MCF 10A (cell line): ENCODE measurements at regions not wholly inside any gene's neighbourhood (a gene's known extent, or its start where the extent isn't known, plus 50 kb on each side); places are given as distances from the start of the nearest gene placed in this dataset.
"Not testable (repeated sequence)": the region's sequence is repeated elsewhere in the genome, so short reads cannot be mapped to it uniquely, and the experiment has no call there.

Experiments used
- BruUV-seq: library from RNA; stranded (reverse); fragments of 400-500 nt; replicated peaks from 2 replicates; lab custom pipeline; 2021; lab: Mats Ljungman, UMichigan
- CTCF ChIA-PET: fragments of 300-600 bp; sonication (Branson Sonifier 250); formaldehyde crosslinking; extraction: SDS; loops from one replicate; lab custom pipeline; 2021; ENCODE audit warnings: antibody characterized with exemption, inconsistent platforms; lab: Yijun Ruan, JAX
- POLR2A ChIA-PET: fragments of 300-600, 350-650 bp; sonication (Branson Sonifier 250); formaldehyde crosslinking; extraction: SDS; loops from one replicate; lab custom pipeline; 2020; ENCODE audit warnings: antibody characterized with exemption, inconsistent platforms; lab: Yijun Ruan, JAX
- DNase-seq: peaks from one replicate; pipeline ENCODE4 v3.0.0-alpha.2; 2018; ENCODE audit not compliant: unreplicated experiment
- H3K27ac Mint-ChIP-seq: one replicate; pipeline ENCODE4 v1.8.0; 2022; ENCODE audit warnings: mild to moderate bottlenecking, low read depth, mixed read lengths; ENCODE audit not compliant: unreplicated experiment
- H3K27me3 Mint-ChIP-seq: one replicate; pipeline ENCODE4 v1.8.0; 2022; ENCODE audit warnings: mixed read lengths; ENCODE audit not compliant: insufficient read depth, unreplicated experiment
- H3K36me3 Mint-ChIP-seq: one replicate; pipeline ENCODE4 v1.8.0; 2022; ENCODE audit warnings: mild to moderate bottlenecking, moderate library complexity, mixed read lengths; ENCODE audit not compliant: insufficient read depth, unreplicated experiment
- H3K4me1 Mint-ChIP-seq: one replicate; pipeline ENCODE4 v1.8.0; 2022; ENCODE audit warnings: mixed read lengths; ENCODE audit not compliant: insufficient read depth, unreplicated experiment
- H3K4me3 Mint-ChIP-seq: one replicate; pipeline ENCODE4 v1.8.0; 2022; ENCODE audit warnings: mild to moderate bottlenecking, moderate library complexity, mixed read lengths; ENCODE audit not compliant: unreplicated experiment
- H3K9me3 Mint-ChIP-seq: one replicate; pipeline ENCODE4 v1.8.0; 2022; ENCODE audit warnings: mixed read lengths; ENCODE audit not compliant: unreplicated experiment
- CTCF ChIP-seq: fragments of 200-600 bp; IDR thresholded peaks from one replicate; pipeline ENCODE4 v1.8.0; 2022; ENCODE audit warnings: antibody characterized with exemption, mild to moderate bottlenecking; ENCODE audit not compliant: unreplicated experiment
- intact Hi-C: fragments of 100-400 bp; cut with micrococcal nuclease; formaldehyde crosslinking; loops from 2 replicates; pipeline ENCODE4 v1.14.1; 2022

- H3K9me3 Mint-ChIP-seq = no peaks in the 10 kb centered on the region
- DNase-seq = no peak
- H3K27ac Mint-ChIP-seq = no peak overlapping the region
- no peaks in the 10 kb centered on the region for H3K4me1 Mint-ChIP-seq
- no peak for TF ChIP-seq CTCF
- BruUV-seq = no TSS peak
- intact Hi-C loops = no loop called here
- POLR2A ChIA-PET = no interaction called here
- CTCF ChIA-PET = interaction anchor here (0.6 kb wide), 1 partner anchor 88 kb away, joined by 3 read pairs; no protein-coding TSS in a partner anchor
- no peaks in the 10 kb centered on the region for H3K27me3 Mint-ChIP-seq
- H3K36me3 Mint-ChIP-seq = no peaks in the 10 kb centered on the region
- no peak overlapping the region for H3K4me3 Mint-ChIP-seq
These were observed 896.9 kb downstream of the SORCS1 start for GRCh38 chr10:106267591-106267990.

GRCh38 chr10:106257432-106257831 lies 907.1 kb downstream of the SORCS1 start:
- CTCF ChIA-PET, H3K9me3 Mint-ChIP-seq, H3K27me3 Mint-ChIP-seq, H3K27ac Mint-ChIP-seq, POLR2A ChIA-PET, DNase-seq, intact Hi-C loops, H3K4me1 Mint-ChIP-seq, H3K4me3 Mint-ChIP-seq, H3K36me3 Mint-ChIP-seq, BruUV-seq: not testable (repeated sequence)

- no peaks in the 10 kb centered on the region for H3K36me3 Mint-ChIP-seq
- intact Hi-C loops = no loop called here
These were observed 909.3 kb downstream of the SORCS1 start for GRCh38 chr10:106255111-106255678.

GRCh38 chr10:106254071-106254470 lies 910.4 kb downstream of the SORCS1 start:
- no peaks in the 10 kb centered on the region for H3K9me3 Mint-ChIP-seq
- H3K27me3 Mint-ChIP-seq = no peaks in the 10 kb centered on the region
- POLR2A ChIA-PET = interaction anchor here (0.7 to 1.5 kb wide), 3 partner anchors 23 to 29 kb away, joined by 3 to 5 read pairs (median 4); no protein-coding TSS in a partner anchor
- peaks cover 9% of the 10 kb centered on the region for H3K4me1 Mint-ChIP-seq
- CTCF ChIA-PET = interaction anchor here (1.3 kb wide), 1 partner anchor 98 kb away, joined by 3 read pairs; no protein-coding TSS in a partner anchor
- no peaks in the 10 kb centered on the region for H3K36me3 Mint-ChIP-seq
- no peak overlapping the region for H3K27ac Mint-ChIP-seq
- intact Hi-C loops = no loop called here
- BruUV-seq = no TSS peak
- no peak for TF ChIP-seq CTCF
- peak; percentile 15 for DNase-seq
- H3K4me3 Mint-ChIP-seq = no peak overlapping the region

More at GRCh38 chr10:106255111-106255678, 909.3 kb downstream of the SORCS1 start:
- DNase-seq = no peak
- no TSS peak for BruUV-seq
- POLR2A ChIA-PET = no interaction called here
- peaks cover 9% of the 10 kb centered on the region for H3K4me1 Mint-ChIP-seq
- TF ChIP-seq CTCF = no peak
- CTCF ChIA-PET = no interaction called here
- H3K27me3 Mint-ChIP-seq = no peaks in the 10 kb centered on the region
- no peak overlapping the region for H3K27ac Mint-ChIP-seq
- no peaks in the 10 kb centered on the region for H3K9me3 Mint-ChIP-seq
- no peak overlapping the region for H3K4me3 Mint-ChIP-seq
